ENCODE measurements at regions not wholly inside any gene's neighbourhood (a gene's known extent, or its start where the extent isn't known, plus 50 kb on each side); places are given as distances from the start of the nearest gene placed in this dataset.

- H3K27me3 ChIP-seq (ENCODE audit: control insufficient read depth, insufficient read depth, low read length), result no peaks in the 10 kb centered on the region
- DNase-seq, result no peak
- H3K4me3 ChIP-seq (ENCODE audit: insufficient read depth, low read depth, low read length), result no peak overlapping the region
- H3K36me3 ChIP-seq (replicated peaks; ENCODE audit: control insufficient read depth, insufficient read depth, low read length), result no peaks in the 10 kb centered on the region
These were observed 72.4 kb upstream of the MEF2C start for GRCh38 chr5:88955403-88955802.

GRCh38 chr5:88954511-88954910, 71.5 kb upstream of the MEF2C start:
- H3K36me3 ChIP-seq (replicated peaks; ENCODE audit: control insufficient read depth, insufficient read depth, low read length), result no peaks in the 10 kb centered on the region
- H3K27me3 ChIP-seq (ENCODE audit: control insufficient read depth, insufficient read depth, low read length), result no peaks in the 10 kb centered on the region
- DNase-seq, result no peak
- no peak overlapping the region for H3K4me3 ChIP-seq (ENCODE audit: insufficient read depth, low read depth, low read length)

GRCh38 chr5:88952996-88953643, 70.1 kb upstream of the MEF2C start:
- no peaks in the 10 kb centered on the region for H3K27me3 ChIP-seq (ENCODE audit: control insufficient read depth, insufficient read depth, low read length)
- H3K36me3 ChIP-seq (replicated peaks; ENCODE audit: control insufficient read depth, insufficient read depth, low read length), result no peaks in the 10 kb centered on the region
- DNase-seq, result no peak
- no peak overlapping the region for H3K4me3 ChIP-seq (ENCODE audit: insufficient read depth, low read depth, low read length)

- Histone ChIP-seq H3K4me3 (ENCODE audit: insufficient read depth, low read depth, low read length) (no peak overlapping the region), H3K27me3 (ENCODE audit: control insufficient read depth, insufficient read depth, low read length) (no peaks in the 10 kb centered on the region), H3K36me3 (replicated peaks; ENCODE audit: control insufficient read depth, insufficient read depth, low read length) (no peaks in the 10 kb centered on the region)
- DNase-seq, result no peak
These were observed 69.4 kb upstream of the MEF2C start for GRCh38 chr5:88952344-88952743.

- Histone ChIP-seq H3K36me3 (replicated peaks; ENCODE audit: control insufficient read depth, insufficient read depth, low read length) (no peaks in the 10 kb centered on the region), H3K4me3 (ENCODE audit: insufficient read depth, low read depth, low read length) (no peak overlapping the region), H3K27me3 (ENCODE audit: control insufficient read depth, insufficient read depth, low read length) (no peaks in the 10 kb centered on the region)
- no peak for DNase-seq
These were observed 68.5 kb upstream of the MEF2C start for GRCh38 chr5:88951457-88951856.

GRCh38 chr5:88948746-88949600, 66.0 kb upstream of the MEF2C start:
- H3K36me3 ChIP-seq (replicated peaks; ENCODE audit: control insufficient read depth, insufficient read depth, low read length), result no peaks in the 10 kb centered on the region
- H3K27me3 ChIP-seq (ENCODE audit: control insufficient read depth, insufficient read depth, low read length), result no peaks in the 10 kb centered on the region
- no peak overlapping the region for H3K4me3 ChIP-seq (ENCODE audit: insufficient read depth, low read depth, low read length)
- DNase-seq, result no peak

- no peak for DNase-seq
- H3K4me3 ChIP-seq (ENCODE audit: insufficient read depth, low read depth, low read length), result no peak overlapping the region
- no peaks in the 10 kb centered on the region for H3K36me3 ChIP-seq (replicated peaks; ENCODE audit: control insufficient read depth, insufficient read depth, low read length)
- no peaks in the 10 kb centered on the region for H3K27me3 ChIP-seq (ENCODE audit: control insufficient read depth, insufficient read depth, low read length)
These were observed 62.0 kb upstream of the MEF2C start for GRCh38 chr5:88944751-88945531.

- Histone ChIP-seq H3K27me3 (ENCODE audit: control insufficient read depth, insufficient read depth, low read length) (no peaks in the 10 kb centered on the region), H3K4me3 (ENCODE audit: insufficient read depth, low read depth, low read length) (no peak overlapping the region), H3K36me3 (replicated peaks; ENCODE audit: control insufficient read depth, insufficient read depth, low read length) (no peaks in the 10 kb centered on the region)
- DNase-seq, result no peak
These were observed 58.6 kb upstream of the MEF2C start for GRCh38 chr5:88941581-88941980.

- no peak overlapping the region for H3K4me3 ChIP-seq (ENCODE audit: insufficient read depth, low read depth, low read length)
- no peaks in the 10 kb centered on the region for H3K36me3 ChIP-seq (replicated peaks; ENCODE audit: control insufficient read depth, insufficient read depth, low read length)
- no peak for DNase-seq
- no peaks in the 10 kb centered on the region for H3K27me3 ChIP-seq (ENCODE audit: control insufficient read depth, insufficient read depth, low read length)
These were observed 57.7 kb upstream of the MEF2C start for GRCh38 chr5:88940713-88941112.

GRCh38 chr5:88939300-88939699, 56.3 kb upstream of the MEF2C start:
- no peaks in the 10 kb centered on the region for H3K27me3 ChIP-seq (ENCODE audit: control insufficient read depth, insufficient read depth, low read length)

GRCh38 chr5:88938488-88938887, 55.5 kb upstream of the MEF2C start:
- no peaks in the 10 kb centered on the region for H3K36me3 ChIP-seq (replicated peaks; ENCODE audit: control insufficient read depth, insufficient read depth, low read length)
- no peak overlapping the region for H3K4me3 ChIP-seq (ENCODE audit: insufficient read depth, low read depth, low read length)
- H3K27me3 ChIP-seq (ENCODE audit: control insufficient read depth, insufficient read depth, low read length), result no peaks in the 10 kb centered on the region
- no peak for DNase-seq

More at GRCh38 chr5:88939300-88939699, 56.3 kb upstream of the MEF2C start:
- Histone ChIP-seq H3K36me3 (replicated peaks; ENCODE audit: control insufficient read depth, insufficient read depth, low read length) (no peaks in the 10 kb centered on the region), H3K4me3 (ENCODE audit: insufficient read depth, low read depth, low read length) (no peak overlapping the region)
- no peak for DNase-seq

- H3K4me3 ChIP-seq (ENCODE audit: insufficient read depth, low read depth, low read length), result no peak overlapping the region
- DNase-seq, result no peak
- H3K27me3 ChIP-seq (ENCODE audit: control insufficient read depth, insufficient read depth, low read length), result no peaks in the 10 kb centered on the region
- H3K36me3 ChIP-seq (replicated peaks; ENCODE audit: control insufficient read depth, insufficient read depth, low read length), result no peaks in the 10 kb centered on the region
These were observed 54.4 kb upstream of the MEF2C start for GRCh38 chr5:88937406-88937805.

GRCh38 chr5:88934439-88934838, 51.5 kb upstream of the MEF2C start:
- no peaks in the 10 kb centered on the region for H3K36me3 ChIP-seq (replicated peaks; ENCODE audit: control insufficient read depth, insufficient read depth, low read length)
- H3K27me3 ChIP-seq (ENCODE audit: control insufficient read depth, insufficient read depth, low read length), result no peaks in the 10 kb centered on the region
- DNase-seq, result no peak
- H3K4me3 ChIP-seq (ENCODE audit: insufficient read depth, low read depth, low read length), result no peak overlapping the region
